H1 (cell line): ENCODE measurements at regions not wholly inside any gene's neighbourhood (a gene's known extent, or its start where the extent isn't known, plus 50 kb on each side); places are given as distances from the start of the nearest gene placed in this dataset.

Experiments
- POLR2A ChIP-seq, 2 experiments: IDR thresholded peaks; 1 replicate in 1 of 2; 2 replicates in 1 of 2; pipeline ENCODE4 v1.6.1; 2011; ENCODE audit warnings: low read depth in 2 of 2, low read length in 2 of 2, mild to moderate bottlenecking in 2 of 2; ENCODE audit errors: control extremely low read depth in 1 of 2
- RXRA ChIP-seq: IDR thresholded peaks from 2 replicates; pipeline ENCODE4 v1.6.1; 2011; ENCODE audit warnings: low read depth, mild to moderate bottlenecking, low read length, moderate library complexity; ENCODE audit not compliant: insufficient read depth
- SP4 ChIP-seq: IDR thresholded peaks from 2 replicates; pipeline ENCODE4 v1.6.1; 2012; ENCODE audit warnings: low read length, inconsistent platforms
- SUZ12 ChIP-seq: fragments of 200-600 bp; sonication (generic); IDR thresholded peaks from 2 replicates; pipeline ENCODE4 v1.6.1; 2012; ENCODE audit warnings: mild to moderate bottlenecking, inconsistent platforms, low read length, moderate library complexity, mixed read lengths
- TF ChIP-seq, protein P1 (sequence below), 3 experiments: IDR thresholded peaks; 1 replicate in 2 of 3; 2 replicates in 1 of 3; pipeline versions ENCODE4 v1.5.1 to v1.6.1; 2011; ENCODE audit warnings: low read length in 3 of 3, mild to moderate bottlenecking in 3 of 3, inconsistent platforms in 2 of 3, low read depth in 1 of 3, moderate library complexity in 1 of 3; ENCODE audit not compliant: insufficient read depth in 1 of 3; ENCODE audit errors: control extremely low read depth in 1 of 3

GRCh38 chr10:58001159-58001558 is 266.5 kb downstream of the IPMK start:
- no peak for TF ChIP-seq POLR2A (IDR thresholded peaks at IDR 0.05; ENCODE audit: control extremely low read depth in 1 of 2, low read depth in 2 of 2, low read length in 2 of 2)
- no peak for TF ChIP-seq SP4
- TF ChIP-seq, protein P1, sequence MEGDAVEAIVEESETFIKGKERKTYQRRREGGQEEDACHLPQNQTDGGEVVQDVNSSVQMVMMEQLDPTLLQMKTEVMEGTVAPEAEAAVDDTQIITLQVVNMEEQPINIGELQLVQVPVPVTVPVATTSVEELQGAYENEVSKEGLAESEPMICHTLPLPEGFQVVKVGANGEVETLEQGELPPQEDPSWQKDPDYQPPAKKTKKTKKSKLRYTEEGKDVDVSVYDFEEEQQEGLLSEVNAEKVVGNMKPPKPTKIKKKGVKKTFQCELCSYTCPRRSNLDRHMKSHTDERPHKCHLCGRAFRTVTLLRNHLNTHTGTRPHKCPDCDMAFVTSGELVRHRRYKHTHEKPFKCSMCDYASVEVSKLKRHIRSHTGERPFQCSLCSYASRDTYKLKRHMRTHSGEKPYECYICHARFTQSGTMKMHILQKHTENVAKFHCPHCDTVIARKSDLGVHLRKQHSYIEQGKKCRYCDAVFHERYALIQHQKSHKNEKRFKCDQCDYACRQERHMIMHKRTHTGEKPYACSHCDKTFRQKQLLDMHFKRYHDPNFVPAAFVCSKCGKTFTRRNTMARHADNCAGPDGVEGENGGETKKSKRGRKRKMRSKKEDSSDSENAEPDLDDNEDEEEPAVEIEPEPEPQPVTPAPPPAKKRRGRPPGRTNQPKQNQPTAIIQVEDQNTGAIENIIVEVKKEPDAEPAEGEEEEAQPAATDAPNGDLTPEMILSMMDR (IDR thresholded peaks at IDR 0.05; ENCODE audit: control extremely low read depth in 1 of 3, insufficient read depth in 1 of 3, low read depth in 1 of 3, low read length in 3 of 3), result no peak
- TF ChIP-seq SUZ12, result no peak
- TF ChIP-seq RXRA, result no peak
